D721Med (cell line): ENCODE measurements at regions not wholly inside any gene's neighbourhood (a gene's known extent, or its start where the extent isn't known, plus 50 kb on each side); places are given as distances from the start of the nearest gene placed in this dataset.
A peak's percentile ranks its signal among the peaks of the same experiment; 100 is the strongest.
"Not testable (repeated sequence)": the region's sequence is repeated elsewhere in the genome, so short reads cannot be mapped to it uniquely, and the experiment has no call there.

Source experiments
- DNase-seq: peaks from one replicate; pipeline ENCODE4 v3.0.0; 2011; ENCODE audit warnings: low spot score; ENCODE audit not compliant: insufficient read length
- FAIRE-seq: peaks from 2 replicates; lab custom pipeline; 2011; peaks lifted over from hg19 to GRCh38; lab: Jason Lieb, UNC
- TF ChIP-seq, protein P1 (sequence below): IDR thresholded peaks from 2 replicates; pipeline ENCODE4 v1.5.1; 2012; ENCODE audit warnings: mild to moderate bottlenecking, control low read depth; ENCODE audit not compliant: insufficient read depth; ENCODE audit errors: missing control alignments

DNA sequence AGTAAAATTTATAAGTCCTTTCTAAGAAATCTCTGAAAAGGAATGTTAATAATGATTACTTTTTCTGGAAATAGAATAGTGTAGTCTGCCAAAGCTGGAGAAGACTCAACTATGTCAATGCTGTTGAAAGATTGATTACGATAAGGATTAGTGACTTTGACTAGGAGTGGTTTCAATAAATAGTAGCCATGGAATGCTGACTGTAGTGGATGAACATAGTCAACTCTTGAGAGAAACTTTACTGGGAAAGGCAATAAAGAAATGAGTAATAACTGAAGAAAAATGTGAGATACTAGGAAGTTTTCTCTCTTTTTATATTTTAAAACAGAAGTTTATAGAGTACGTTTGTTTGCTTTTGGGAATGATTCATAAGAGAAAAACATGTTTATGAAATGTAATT lies 105.0 kb upstream of the CDK13 start:
- TF ChIP-seq, protein P1, sequence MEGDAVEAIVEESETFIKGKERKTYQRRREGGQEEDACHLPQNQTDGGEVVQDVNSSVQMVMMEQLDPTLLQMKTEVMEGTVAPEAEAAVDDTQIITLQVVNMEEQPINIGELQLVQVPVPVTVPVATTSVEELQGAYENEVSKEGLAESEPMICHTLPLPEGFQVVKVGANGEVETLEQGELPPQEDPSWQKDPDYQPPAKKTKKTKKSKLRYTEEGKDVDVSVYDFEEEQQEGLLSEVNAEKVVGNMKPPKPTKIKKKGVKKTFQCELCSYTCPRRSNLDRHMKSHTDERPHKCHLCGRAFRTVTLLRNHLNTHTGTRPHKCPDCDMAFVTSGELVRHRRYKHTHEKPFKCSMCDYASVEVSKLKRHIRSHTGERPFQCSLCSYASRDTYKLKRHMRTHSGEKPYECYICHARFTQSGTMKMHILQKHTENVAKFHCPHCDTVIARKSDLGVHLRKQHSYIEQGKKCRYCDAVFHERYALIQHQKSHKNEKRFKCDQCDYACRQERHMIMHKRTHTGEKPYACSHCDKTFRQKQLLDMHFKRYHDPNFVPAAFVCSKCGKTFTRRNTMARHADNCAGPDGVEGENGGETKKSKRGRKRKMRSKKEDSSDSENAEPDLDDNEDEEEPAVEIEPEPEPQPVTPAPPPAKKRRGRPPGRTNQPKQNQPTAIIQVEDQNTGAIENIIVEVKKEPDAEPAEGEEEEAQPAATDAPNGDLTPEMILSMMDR = no peak
- no peak for DNase-seq
- FAIRE-seq = no peak

DNA sequence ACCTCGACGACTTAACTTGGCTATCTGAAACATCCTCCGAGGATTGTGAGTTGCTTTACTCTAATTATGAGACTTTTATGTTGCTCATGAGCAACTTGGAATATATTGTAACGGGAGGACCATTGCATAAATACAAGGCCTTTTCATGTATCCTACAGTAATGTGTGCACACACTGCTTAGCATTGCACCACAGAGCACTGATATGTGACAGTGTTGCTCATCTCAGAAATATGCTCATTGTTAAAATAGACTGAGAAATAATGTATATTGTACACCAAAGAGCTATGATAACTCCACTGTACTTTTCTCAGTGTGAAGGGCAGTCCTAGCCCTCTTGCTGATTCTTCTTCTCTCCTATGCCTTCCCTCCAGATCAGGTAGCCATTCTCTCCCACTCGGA lies 102.8 kb upstream of the CDK13 start:
- TF ChIP-seq, protein P1 = no peak
- FAIRE-seq (no peak), DNase-seq (no peak)

DNA sequence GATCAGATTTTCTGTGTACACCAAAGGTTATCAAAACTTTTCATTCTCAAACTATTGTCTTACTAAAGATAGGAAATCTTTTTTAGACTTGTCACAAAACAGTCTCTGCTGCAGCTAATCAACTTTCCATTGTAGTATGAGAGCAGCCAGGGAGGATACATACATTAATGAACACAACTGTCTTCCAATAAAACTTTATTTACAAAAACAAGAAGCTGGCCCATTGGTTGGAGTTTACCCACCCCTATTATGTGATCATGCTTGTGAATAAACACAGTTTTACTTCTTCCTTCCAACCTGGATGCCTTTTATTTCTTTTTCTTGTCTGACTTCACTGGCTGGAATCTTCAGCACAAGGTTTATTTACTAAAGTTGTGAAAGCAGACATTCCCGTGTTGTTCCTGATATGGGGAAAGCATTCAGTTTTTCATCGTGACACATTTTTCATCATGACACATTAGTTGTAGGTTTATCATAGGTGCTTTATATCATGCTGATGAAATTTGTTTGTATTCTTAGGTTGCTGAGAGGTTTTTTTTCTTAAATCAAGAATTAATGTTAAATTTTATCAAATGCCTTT lies 98.5 kb upstream of the CDK13 start:
- FAIRE-seq = no peak
- no peak for DNase-seq
- TF ChIP-seq, protein P1 = no peak

DNA sequence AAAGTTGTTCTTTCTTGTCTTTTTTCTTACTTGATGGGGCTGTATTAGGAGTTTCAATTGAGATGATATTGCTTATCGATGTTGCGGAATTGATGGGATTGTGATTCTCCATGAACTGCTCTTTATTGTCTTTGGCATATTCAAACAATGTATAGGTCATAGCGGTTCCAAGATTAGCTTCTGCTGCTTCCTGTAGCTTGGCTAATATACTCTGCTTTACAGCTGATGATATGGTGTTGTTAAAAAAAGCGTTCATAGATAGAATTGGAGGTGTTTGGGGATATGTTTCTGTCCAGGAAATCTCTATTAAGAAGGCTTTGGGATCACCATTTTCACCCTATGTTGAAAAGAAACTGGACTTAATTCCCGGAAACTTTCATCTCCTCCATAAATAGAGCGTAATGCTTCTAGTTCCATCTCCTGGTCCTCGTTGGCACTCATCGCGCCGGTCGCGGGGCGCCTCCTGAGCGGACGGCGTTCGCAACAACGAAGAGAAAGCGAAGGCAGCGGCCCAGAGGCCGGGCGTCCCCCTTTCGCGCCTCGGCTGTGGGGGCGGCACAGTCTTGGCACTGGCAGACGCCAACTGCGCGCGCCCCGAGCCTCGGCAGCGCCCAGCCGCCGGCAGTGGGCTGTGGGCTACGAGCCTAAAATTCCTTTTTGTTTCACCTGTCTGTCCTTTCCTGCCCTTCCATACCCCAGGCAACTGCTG lies 95.3 kb upstream of the CDK13 start:
- DNase-seq, FAIRE-seq: not testable (repeated sequence)

DNA sequence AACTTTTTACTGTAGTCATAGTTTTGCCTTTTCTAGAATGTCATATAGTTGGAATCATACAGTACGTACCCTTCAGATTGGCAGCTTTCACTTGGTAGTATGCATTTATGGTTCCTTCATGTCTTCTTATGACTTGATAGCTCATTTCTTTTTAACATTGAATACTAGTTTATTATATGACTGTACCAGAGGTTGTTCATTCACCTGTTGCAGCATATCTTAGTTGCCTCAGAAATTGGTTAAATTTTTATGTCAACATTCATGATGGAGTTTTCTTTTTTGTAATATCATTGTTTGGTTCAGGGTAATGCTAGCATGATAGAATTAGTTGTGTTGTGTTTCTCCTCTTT lies 94.8 kb upstream of the CDK13 start:
- DNase-seq (no peak), FAIRE-seq (no peak)
- TF ChIP-seq, protein P1 = no peak

DNA sequence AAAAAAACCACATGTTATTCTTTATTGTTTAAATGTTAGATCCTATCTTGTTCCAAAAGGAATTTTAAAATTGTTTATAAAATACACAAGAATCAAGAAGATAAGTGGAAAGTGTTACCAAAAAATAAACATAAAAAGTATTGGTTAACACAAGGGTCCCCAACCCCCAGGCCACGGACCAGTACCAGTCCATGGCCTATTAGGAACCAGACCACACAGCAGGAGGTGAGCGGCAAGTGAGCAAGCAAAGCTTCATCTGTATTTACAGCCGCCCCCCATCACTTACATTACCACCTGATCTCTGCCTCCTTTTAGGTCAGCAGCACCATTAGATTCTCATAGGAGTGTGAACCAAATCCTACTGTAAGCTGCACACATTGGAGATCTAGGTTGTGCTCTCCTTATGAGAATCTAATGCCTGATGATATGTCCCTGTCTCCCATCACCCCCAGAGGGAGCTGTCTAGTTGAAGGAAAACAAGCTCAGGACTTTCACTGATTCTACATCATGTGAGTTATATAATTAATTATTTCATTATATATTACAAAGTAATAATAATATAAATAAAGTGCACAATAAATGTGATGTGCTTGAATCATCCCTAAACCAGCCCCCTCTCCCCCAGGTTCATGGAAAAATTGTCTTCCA lies 86.3 kb upstream of the CDK13 start:
- TF ChIP-seq, protein P1 = peak; percentile 14
- FAIRE-seq, DNase-seq: not testable (repeated sequence)

DNA sequence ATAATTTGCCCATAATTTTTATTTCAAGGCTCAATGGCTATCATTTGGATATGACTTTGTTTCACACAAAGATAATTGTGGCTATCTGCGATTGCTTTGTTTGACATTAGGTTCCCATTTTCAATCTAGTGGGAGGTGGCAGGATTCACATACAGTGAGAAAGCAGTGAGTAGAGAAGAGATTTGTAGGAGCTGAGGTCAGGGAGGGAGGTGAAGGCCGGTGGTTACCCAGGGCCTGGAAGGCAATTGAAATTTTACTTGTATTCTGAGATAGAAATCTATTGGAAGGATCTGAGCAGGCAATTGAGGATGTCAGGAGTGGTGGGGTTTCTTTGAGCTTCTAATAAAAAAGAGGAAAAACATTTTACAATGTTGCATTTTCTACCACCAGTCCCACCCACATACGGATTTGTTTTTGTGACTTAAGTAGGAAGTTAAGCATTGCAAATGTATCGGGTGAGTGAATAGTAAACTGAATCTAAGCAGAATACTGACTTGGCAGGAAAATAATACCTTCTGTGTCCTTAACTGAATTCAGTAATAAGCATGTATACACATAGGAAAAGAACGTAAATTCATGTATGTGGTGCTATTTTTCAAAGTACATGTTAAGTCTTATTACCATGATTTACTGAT lies 80.1 kb upstream of the CDK13 start:
- not testable (repeated sequence) for FAIRE-seq, DNase-seq

DNA sequence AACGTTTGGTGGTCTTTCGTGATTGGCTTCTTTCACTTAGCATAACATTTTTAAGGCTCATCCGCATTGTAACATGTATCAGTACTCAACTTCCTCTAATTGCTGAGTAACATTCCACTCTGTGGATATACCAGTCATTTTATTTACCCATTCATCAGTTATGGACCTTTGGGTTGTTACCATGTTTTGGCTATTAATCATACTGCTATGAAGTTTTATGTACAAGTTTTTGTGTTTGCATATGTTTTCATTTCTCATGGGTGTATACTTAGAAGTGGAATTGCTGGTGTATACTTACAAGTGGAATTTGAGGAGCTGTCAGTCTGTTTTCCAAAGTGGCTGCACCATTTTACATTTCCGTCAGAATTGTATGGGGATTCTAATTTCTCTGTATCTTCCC lies 78.4 kb upstream of the CDK13 start:
- FAIRE-seq, DNase-seq: not testable (repeated sequence)
